IMR-90 (cell line): ENCODE measurements at regions not wholly inside any gene's neighbourhood (a gene's known extent, or its start where the extent isn't known, plus 50 kb on each side); places are given as distances from the start of the nearest gene placed in this dataset.

ENCODE experiments used
- ATAC-seq: fragments of 200-7000 bp; cut with Tn5 transposase; 2 replicates; pipeline ENCODE4 v1.9.1; 2020; ENCODE audit warnings: low read depth, mild to moderate bottlenecking, moderate library complexity
- BruUV-seq: library from RNA; stranded (reverse); fragments of 400-500 nt; replicated peaks from 2 replicates; lab custom pipeline; 2021; lab: Mats Ljungman, UMichigan
- CTCF ChIA-PET: fragments of 300-600 bp; formaldehyde crosslinking; extraction: SDS; loops from one replicate; lab custom pipeline; 2021; ENCODE audit warnings: antibody characterized with exemption; lab: Yijun Ruan, JAX
- POLR2A ChIA-PET: fragments of 300-600 bp; sonication (Branson Sonifier 250); formaldehyde crosslinking; loops from one replicate; lab custom pipeline; 2022; ENCODE audit warnings: antibody characterized with exemption; ENCODE audit not compliant: unreplicated experiment; lab: Charles Lee
- DNase-seq: peaks from one replicate; pipeline ENCODE4 v3.0.0; 2013
- H2AFZ ChIP-seq: replicated peaks from 2 replicates; pipeline ENCODE3; 2013; ENCODE audit warnings: low read length, mild to moderate bottlenecking; ENCODE audit not compliant: poor library complexity
- H2AK5ac ChIP-seq: 2 replicates; pipeline ENCODE4 v1.6.1; 2013; ENCODE audit warnings: low read depth, low read length, inconsistent platforms
- H2AK9ac ChIP-seq: replicated peaks from 2 replicates; pipeline ENCODE3; 2013; ENCODE audit warnings: mild to moderate bottlenecking, low read depth, low read length, moderate library complexity; ENCODE audit not compliant: poor library complexity
- H2BK120ac ChIP-seq: 2 replicates; pipeline ENCODE4 v1.6.1; 2013; ENCODE audit warnings: low read depth, low read length, inconsistent platforms
- H2BK15ac ChIP-seq: 3 replicates; pipeline ENCODE4 v1.6.1; 2013; ENCODE audit warnings: low read depth, low read length, inconsistent platforms
- H2BK20ac ChIP-seq: 2 replicates; pipeline ENCODE4 v1.6.1; 2013; ENCODE audit warnings: low read depth, mild to moderate bottlenecking, inconsistent platforms, low read length, moderate library complexity
- H2BK5ac ChIP-seq: 2 replicates; pipeline ENCODE4 v1.6.1; 2013; ENCODE audit warnings: mild to moderate bottlenecking, low read depth, low read length, inconsistent platforms; ENCODE audit not compliant: poor library complexity, severe bottlenecking
- H3K14ac ChIP-seq: replicated peaks from 2 replicates; pipeline ENCODE4 v1.6.1; 2013; ENCODE audit warnings: low read depth, low read length, inconsistent platforms
- H3K18ac ChIP-seq: 2 replicates; pipeline ENCODE4 v1.6.1; 2013; ENCODE audit warnings: low read depth, low read length, control low read depth
- H3K23ac ChIP-seq: 2 replicates; pipeline ENCODE4 v1.6.1; 2013; ENCODE audit warnings: low read depth, low read length, inconsistent platforms
- H3K27ac ChIP-seq: 2 replicates; pipeline ENCODE4 v1.5.1; 2013; ENCODE audit warnings: mild to moderate bottlenecking, control low read depth, low read length; ENCODE audit not compliant: insufficient read depth
- H3K27me3 ChIP-seq: 2 replicates; pipeline ENCODE4 v1.6.1; 2013; ENCODE audit warnings: low read length; ENCODE audit not compliant: control insufficient read depth, insufficient read depth
- H3K36me3 ChIP-seq: 2 replicates; pipeline ENCODE4 v1.6.1; 2013; ENCODE audit warnings: low read length, mixed read lengths; ENCODE audit not compliant: control insufficient read depth, insufficient read depth
- H3K4ac ChIP-seq: 2 replicates; pipeline ENCODE4 v1.6.1; 2013; ENCODE audit warnings: low read depth, low read length, inconsistent platforms
- H3K4me1 ChIP-seq: 2 replicates; pipeline ENCODE4 v1.6.1; 2013; ENCODE audit warnings: low read length, mixed read lengths; ENCODE audit not compliant: control insufficient read depth, insufficient read depth
- H3K4me2 ChIP-seq: 2 replicates; pipeline ENCODE4 v1.6.1; 2013; ENCODE audit warnings: low read depth, mild to moderate bottlenecking, control low read depth, low read length, moderate library complexity
- H3K4me3 ChIP-seq: 2 replicates; pipeline ENCODE4 v1.5.1; 2013; ENCODE audit warnings: low read depth, mild to moderate bottlenecking, control low read depth, low read length, moderate library complexity; ENCODE audit not compliant: insufficient read depth
- H3K56ac ChIP-seq: 2 replicates; pipeline ENCODE4 v1.6.1; 2013; ENCODE audit warnings: low read length, inconsistent platforms; ENCODE audit not compliant: insufficient read depth; ENCODE audit errors: extremely low read depth
- H3K79me1 ChIP-seq, 2 experiments: 2 replicates each; pipeline ENCODE4 v1.6.1; 2013; ENCODE audit warnings: low read length in 2 of 2, inconsistent platforms in 1 of 2, low read depth in 1 of 2
- H3K9ac ChIP-seq: 2 replicates; pipeline ENCODE4 v1.6.1; 2013; ENCODE audit warnings: low read depth, low read length, control low read depth
- H3K9me1 ChIP-seq: 2 replicates; pipeline ENCODE4 v1.6.1; 2013; ENCODE audit warnings: low read length, inconsistent platforms; ENCODE audit not compliant: insufficient read depth
- H3K9me3 ChIP-seq: 2 replicates; pipeline ENCODE4 v1.6.1; 2013; ENCODE audit warnings: low read length; ENCODE audit not compliant: control insufficient read depth, insufficient read depth
- H4K20me1 ChIP-seq: 2 replicates; pipeline ENCODE4 v1.6.1; 2013; ENCODE audit warnings: low read length, inconsistent platforms; ENCODE audit not compliant: insufficient read depth
- H4K5ac ChIP-seq: 2 replicates; pipeline ENCODE4 v1.6.1; 2013; ENCODE audit warnings: mild to moderate bottlenecking, low read depth, low read length, control low read depth
- H4K8ac ChIP-seq, 2 experiments: 2 replicates each; pipeline ENCODE4 v1.6.1; 2013; ENCODE audit warnings: low read depth in 2 of 2, low read length in 2 of 2, control low read depth in 1 of 2, inconsistent platforms in 1 of 2
- H4K91ac ChIP-seq: 2 replicates; pipeline ENCODE4 v1.6.1; 2013; ENCODE audit warnings: low read depth, low read length, inconsistent platforms; ENCODE audit not compliant: insufficient read depth
- BHLHE40 ChIP-seq: fragments of 150-350 bp; IDR thresholded peaks from 2 replicates; pipeline ENCODE4 v1.6.1; 2016; ENCODE audit warnings: mild to moderate bottlenecking, low read depth, low read length
- CEBPB ChIP-seq: IDR thresholded peaks from 2 replicates; pipeline ENCODE4 v1.6.1; 2012; ENCODE audit warnings: low read depth, low read length, improper control_type of control experiment
- CHD1 ChIP-seq: IDR thresholded peaks from 2 replicates; pipeline ENCODE4 v1.6.1; 2012; ENCODE audit warnings: low read depth, low read length, improper control_type of control experiment
- FOS ChIP-seq: fragments of 150-350 bp; IDR thresholded peaks from 2 replicates; pipeline ENCODE4 v1.6.1; 2016; ENCODE audit warnings: low read depth, low read length
- MAFK ChIP-seq: IDR thresholded peaks from 2 replicates; pipeline ENCODE4 v1.6.1; 2012; ENCODE audit warnings: low read depth, low read length, improper control_type of control experiment
- MAZ ChIP-seq: IDR thresholded peaks from 2 replicates; pipeline ENCODE4 v1.6.1; 2012; ENCODE audit warnings: low read depth, mild to moderate bottlenecking, low read length, improper control_type of control experiment, moderate library complexity, borderline replicate concordance
- MXI1 ChIP-seq: IDR thresholded peaks from 2 replicates; pipeline ENCODE4 v1.6.1; 2012; ENCODE audit warnings: low read depth, mild to moderate bottlenecking, low read length, moderate library complexity, borderline replicate concordance
- NFE2L2 ChIP-seq: fragments of 150-350 bp; IDR thresholded peaks from 2 replicates; pipeline ENCODE4 v1.6.1; 2016; ENCODE audit warnings: low read depth, mild to moderate bottlenecking, low read length
- POLR2A ChIP-seq: IDR thresholded peaks from 2 replicates; pipeline ENCODE4 v1.6.1; 2012; ENCODE audit warnings: mild to moderate bottlenecking, low read depth, low read length
- RAD21 ChIP-seq: IDR thresholded peaks from 2 replicates; pipeline ENCODE4 v1.6.1; 2012; ENCODE audit warnings: low read length, improper control_type of control experiment
- RCOR1 ChIP-seq: IDR thresholded peaks from 2 replicates; pipeline ENCODE4 v1.6.1; 2012; ENCODE audit warnings: mild to moderate bottlenecking, low read length, improper control_type of control experiment; ENCODE audit not compliant: insufficient replicate concordance
- RFX5 ChIP-seq: IDR thresholded peaks from 2 replicates; pipeline ENCODE4 v1.8.0; 2012; ENCODE audit warnings: low read depth, mild to moderate bottlenecking, low read length, moderate library complexity
- SMC3 ChIP-seq: fragments of 150-350 bp; IDR thresholded peaks from 2 replicates; pipeline ENCODE4 v1.6.1; 2016; ENCODE audit warnings: low read depth, mild to moderate bottlenecking, antibody characterized with exemption, low read length, moderate library complexity
- dilution Hi-C: fragments of 300-500 bp; cut with HindIII; formaldehyde crosslinking; loops from one replicate; pipeline ENCODE4 v1.14.3; 2018; ENCODE audit warnings: low sequenced_read_pairs; ENCODE audit not compliant: unreplicated experiment
- in situ Hi-C: fragments of 300-500 bp; cut with MboI; formaldehyde crosslinking; loops from 3 replicates; pipeline ENCODE4 v1.14.3; 2019; ENCODE audit warnings: low sequenced_read_pairs, inconsistent platforms, mixed read lengths
- intact Hi-C: fragments of 100-400 bp; cut with micrococcal nuclease; formaldehyde crosslinking; loops from 2 replicates; pipeline ENCODE4 v1.10.0; 2022
- TF ChIP-seq, protein P1 (sequence below): conservative IDR thresholded peaks from 2 replicates; pipeline ENCODE4 v1.5.1; 2012; ENCODE audit warnings: mild to moderate bottlenecking, low read depth, low read length, improper control_type of control experiment
- TF ChIP-seq, protein P2 (sequence below): fragments of 150-350 bp; IDR thresholded peaks from 2 replicates; pipeline ENCODE4 v1.6.1; 2017; ENCODE audit warnings: mild to moderate bottlenecking, antibody characterized with exemption, low read length, low read depth
- TF ChIP-seq, protein P3 (sequence below): fragments of 150-350 bp; IDR thresholded peaks from 2 replicates; pipeline ENCODE4 v1.6.1; 2016; ENCODE audit warnings: low read depth, mild to moderate bottlenecking, low read length, moderate library complexity, borderline replicate concordance

DNA sequence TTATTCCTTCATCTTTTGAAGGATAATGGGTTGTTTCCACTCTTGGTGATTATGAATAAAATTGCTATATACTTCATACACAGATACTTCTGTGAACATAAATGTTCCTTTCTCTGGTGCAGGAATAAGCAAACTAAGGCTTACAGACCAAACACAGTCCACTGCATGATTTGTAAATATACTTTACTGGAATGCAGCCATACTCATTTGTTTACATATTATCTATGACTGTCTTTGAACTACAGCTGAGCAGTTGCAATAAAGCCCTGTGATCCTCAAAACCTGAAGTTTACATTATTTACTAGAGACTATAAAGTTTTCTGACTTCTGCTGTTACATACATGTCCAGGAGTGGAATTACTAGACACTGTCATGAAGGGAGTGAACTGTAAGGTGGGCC is 381.0 kb upstream of the CNTNAP5 start:
- Histone ChIP-seq H4K5ac (no peak overlapping the region), H3K27me3 (no peaks in the 10 kb centered on the region), H3K9me1 (no peaks in the 10 kb centered on the region), H2BK5ac (no peak overlapping the region), H3K4ac (no peak overlapping the region), H3K14ac (no peak overlapping the region), H3K4me1 (no peaks in the 10 kb centered on the region), H2BK20ac (no peak overlapping the region), H2AK5ac (no peak overlapping the region), H3K79me1 (no peaks in the 10 kb centered on the region), H4K8ac (no peak overlapping the region), H2AK9ac (no peak overlapping the region), H3K36me3 (no peaks in the 10 kb centered on the region), H3K18ac (no peak overlapping the region), H3K4me3 (no peak overlapping the region), H2AFZ (no peak overlapping the region), H3K56ac (no peak overlapping the region), H4K20me1 (no peaks in the 10 kb centered on the region), H2BK15ac (no peak overlapping the region), H3K4me2 (no peak overlapping the region), H3K27ac (no peak overlapping the region), H3K23ac (no peak overlapping the region), H3K9me3 (peaks cover 4% of the 10 kb centered on the region), H3K9ac (no peak overlapping the region), H2BK120ac (no peak overlapping the region), H4K91ac (no peak overlapping the region)
- dilution Hi-C loops (no loop called here), in situ Hi-C loops (no loop called here), intact Hi-C loops (no loop called here)
- TF ChIP-seq NFE2L2 (no peak), RAD21 (no peak), CHD1 (no peak), BHLHE40 (no peak), MAFK (no peak), FOS (no peak), CEBPB (no peak), POLR2A (no peak), MXI1 (no peak), RCOR1 (no peak), SMC3 (no peak), RFX5 (no peak), MAZ (no peak)
- TF ChIP-seq, protein P1, sequence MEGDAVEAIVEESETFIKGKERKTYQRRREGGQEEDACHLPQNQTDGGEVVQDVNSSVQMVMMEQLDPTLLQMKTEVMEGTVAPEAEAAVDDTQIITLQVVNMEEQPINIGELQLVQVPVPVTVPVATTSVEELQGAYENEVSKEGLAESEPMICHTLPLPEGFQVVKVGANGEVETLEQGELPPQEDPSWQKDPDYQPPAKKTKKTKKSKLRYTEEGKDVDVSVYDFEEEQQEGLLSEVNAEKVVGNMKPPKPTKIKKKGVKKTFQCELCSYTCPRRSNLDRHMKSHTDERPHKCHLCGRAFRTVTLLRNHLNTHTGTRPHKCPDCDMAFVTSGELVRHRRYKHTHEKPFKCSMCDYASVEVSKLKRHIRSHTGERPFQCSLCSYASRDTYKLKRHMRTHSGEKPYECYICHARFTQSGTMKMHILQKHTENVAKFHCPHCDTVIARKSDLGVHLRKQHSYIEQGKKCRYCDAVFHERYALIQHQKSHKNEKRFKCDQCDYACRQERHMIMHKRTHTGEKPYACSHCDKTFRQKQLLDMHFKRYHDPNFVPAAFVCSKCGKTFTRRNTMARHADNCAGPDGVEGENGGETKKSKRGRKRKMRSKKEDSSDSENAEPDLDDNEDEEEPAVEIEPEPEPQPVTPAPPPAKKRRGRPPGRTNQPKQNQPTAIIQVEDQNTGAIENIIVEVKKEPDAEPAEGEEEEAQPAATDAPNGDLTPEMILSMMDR = no peak
- TF ChIP-seq, protein P2, sequence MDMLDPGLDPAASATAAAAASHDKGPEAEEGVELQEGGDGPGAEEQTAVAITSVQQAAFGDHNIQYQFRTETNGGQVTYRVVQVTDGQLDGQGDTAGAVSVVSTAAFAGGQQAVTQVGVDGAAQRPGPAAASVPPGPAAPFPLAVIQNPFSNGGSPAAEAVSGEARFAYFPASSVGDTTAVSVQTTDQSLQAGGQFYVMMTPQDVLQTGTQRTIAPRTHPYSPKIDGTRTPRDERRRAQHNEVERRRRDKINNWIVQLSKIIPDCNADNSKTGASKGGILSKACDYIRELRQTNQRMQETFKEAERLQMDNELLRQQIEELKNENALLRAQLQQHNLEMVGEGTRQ = no peak
- TF ChIP-seq, protein P3, sequence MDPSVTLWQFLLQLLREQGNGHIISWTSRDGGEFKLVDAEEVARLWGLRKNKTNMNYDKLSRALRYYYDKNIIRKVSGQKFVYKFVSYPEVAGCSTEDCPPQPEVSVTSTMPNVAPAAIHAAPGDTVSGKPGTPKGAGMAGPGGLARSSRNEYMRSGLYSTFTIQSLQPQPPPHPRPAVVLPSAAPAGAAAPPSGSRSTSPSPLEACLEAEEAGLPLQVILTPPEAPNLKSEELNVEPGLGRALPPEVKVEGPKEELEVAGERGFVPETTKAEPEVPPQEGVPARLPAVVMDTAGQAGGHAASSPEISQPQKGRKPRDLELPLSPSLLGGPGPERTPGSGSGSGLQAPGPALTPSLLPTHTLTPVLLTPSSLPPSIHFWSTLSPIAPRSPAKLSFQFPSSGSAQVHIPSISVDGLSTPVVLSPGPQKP = no peak
- no peak for DNase-seq
- ATAC-seq = no peak
- POLR2A ChIA-PET = no interaction called here
- BruUV-seq = no TSS peak
- CTCF ChIA-PET = no interaction called here
